ENCODE measurements at regions not wholly inside any gene's neighbourhood (a gene's known extent, or its start where the extent isn't known, plus 50 kb on each side); places are given as distances from the start of the nearest gene placed in this dataset.
"Not testable (repeated sequence)": the region's sequence is repeated elsewhere in the genome, so short reads cannot be mapped to it uniquely, and the experiment has no call there.

- DNase-seq, result no peak
Measured at GRCh38 chr2:58495806-58496205, 254.7 kb upstream of the FANCL start.

- no peak for DNase-seq
Measured at GRCh38 chr2:58494071-58494501, 253.0 kb upstream of the FANCL start.

DNA sequence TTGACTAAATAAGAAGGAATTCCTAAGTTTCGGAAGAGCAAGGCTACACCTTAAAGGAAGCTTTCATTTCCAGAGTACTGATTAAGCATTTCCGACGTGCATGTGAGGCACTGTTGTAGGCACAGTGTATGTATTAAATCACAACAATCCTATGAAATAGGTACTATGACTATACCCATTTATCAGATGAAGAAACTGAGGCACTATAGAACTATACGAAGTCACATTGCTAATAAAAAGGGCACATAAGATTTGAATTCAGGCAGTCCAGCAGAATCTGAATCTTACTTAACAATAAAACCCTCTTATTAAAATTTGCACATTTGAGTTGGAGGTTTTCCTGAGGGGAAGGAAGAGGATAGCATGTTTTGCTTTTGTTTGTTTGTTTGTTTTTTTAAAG, 243.5 kb upstream of the FANCL start:
- no peak for DNase-seq

GRCh38 chr2:58484221-58484620, 243.1 kb upstream of the FANCL start:
- peak; percentile 85 for DNase-seq

DNA sequence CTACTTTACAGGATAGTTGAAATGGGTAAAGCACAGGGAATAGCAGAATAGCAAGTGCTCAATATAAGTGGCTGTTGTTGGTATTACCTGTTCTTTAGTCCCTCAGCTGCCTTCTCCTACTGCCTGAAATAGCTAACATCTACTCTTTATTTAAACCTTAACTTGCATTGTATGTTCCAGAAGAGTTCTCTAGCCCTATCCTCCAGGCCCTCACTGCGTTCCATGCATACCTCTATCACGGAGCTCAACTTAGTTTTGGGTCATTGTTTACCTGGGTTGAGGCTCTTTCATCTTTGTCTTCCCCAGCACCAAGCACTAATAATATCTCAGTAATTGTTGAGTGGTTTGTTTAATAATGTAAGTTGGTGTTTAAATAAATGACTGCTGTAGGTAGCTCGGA, 242.2 kb upstream of the FANCL start:
- no peak for DNase-seq

- DNase-seq, result no peak
Measured at GRCh38 chr2:58481670-58482069, 240.5 kb upstream of the FANCL start.

DNA sequence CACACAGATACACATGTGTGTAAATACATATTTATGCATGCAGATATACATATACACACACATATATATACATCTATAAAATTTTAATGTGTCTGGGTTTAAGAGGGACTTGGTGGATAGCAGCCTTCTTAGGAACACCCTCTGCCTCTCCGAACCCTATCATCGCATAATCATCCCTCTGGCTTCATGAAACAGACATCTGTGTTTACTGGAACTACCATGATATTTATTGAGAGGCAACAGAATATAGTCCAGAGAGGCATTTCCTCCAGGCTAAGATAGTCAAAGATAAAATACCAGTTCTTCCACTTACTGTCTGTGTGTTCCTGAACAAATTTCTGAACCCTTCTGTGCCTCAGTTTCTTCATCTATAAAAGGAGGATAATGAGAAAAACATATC, 239.0 kb upstream of the FANCL start:
- DNase-seq, result no peak

GRCh38 chr2:58479535-58480140, 238.5 kb upstream of the FANCL start:
- DNase-seq, result no peak

DNA sequence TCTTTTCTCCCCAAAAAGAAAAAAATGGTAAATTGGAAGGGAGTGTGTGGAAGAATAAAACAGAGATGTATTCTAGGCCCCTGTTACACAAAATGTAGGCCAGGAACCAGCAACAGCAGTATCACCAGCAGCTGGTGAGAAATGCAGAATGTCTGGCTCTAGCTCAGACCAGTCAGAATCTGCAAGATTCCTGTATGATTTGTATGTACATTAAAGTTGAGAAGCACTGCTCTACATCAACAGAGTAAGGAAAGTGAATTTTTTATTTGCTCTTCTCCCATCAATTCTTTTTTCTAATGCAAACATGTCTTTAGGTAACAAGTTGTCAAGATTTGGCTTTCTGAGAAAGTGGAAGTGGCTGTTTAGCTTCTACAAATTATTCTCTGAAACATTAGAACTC, 235.4 kb upstream of the FANCL start:
- no peak for DNase-seq

GRCh38 chr2:58475756-58476155, 234.6 kb upstream of the FANCL start:
- no peak for DNase-seq

- no peak for DNase-seq
Measured at GRCh38 chr2:58473165-58473564, 232.0 kb upstream of the FANCL start.

- no peak for DNase-seq
Measured at GRCh38 chr2:58466804-58467203, 225.7 kb upstream of the FANCL start.

DNA sequence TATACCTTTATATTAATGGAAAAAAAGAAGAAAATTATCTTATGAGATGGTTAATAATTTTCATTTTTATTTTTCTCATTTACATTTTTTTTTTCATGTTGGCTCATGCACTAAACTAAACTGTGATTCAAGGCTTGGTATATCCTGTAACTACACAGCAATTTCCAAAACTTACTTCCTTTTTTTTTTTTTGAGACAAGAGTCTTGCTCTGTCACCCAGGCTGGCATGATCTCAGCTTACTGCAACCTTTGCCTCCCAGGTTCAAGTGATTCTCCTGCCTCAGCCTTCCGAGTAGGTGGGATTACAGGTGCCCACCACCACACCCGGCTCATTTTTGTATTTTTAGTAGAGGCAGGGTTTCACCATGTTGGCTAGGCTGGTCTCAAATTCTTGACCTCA, 224.9 kb upstream of the FANCL start:
- not testable (repeated sequence) for DNase-seq

GRCh38 chr2:58460670-58461069, 219.5 kb upstream of the FANCL start:
- DNase-seq, result no peak

GRCh38 chr2:58449286-58450010, 208.3 kb upstream of the FANCL start:
- DNase-seq, result peak; percentile 31

DNA sequence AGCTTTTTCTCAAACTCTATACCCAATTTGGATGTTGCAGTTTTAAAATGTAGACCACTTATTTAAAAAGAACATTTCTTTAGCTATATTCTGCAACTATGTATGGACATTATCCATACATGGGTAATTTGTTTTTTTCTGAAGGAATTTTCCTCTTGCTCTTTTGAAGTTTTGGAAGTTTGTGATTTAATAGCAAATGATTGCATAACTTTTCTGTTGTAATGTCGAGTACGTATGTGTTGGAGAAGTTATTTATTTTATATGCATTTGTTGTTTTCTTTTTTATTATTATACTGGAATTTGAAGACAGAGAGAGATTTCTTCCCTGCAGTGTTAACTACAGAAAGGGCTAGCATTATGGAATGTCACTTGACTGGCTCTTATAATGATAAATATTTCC, 207.7 kb upstream of the FANCL start:
- no peak for DNase-seq

- peak; percentile 60 for DNase-seq
Measured at GRCh38 chr2:58448065-58448507, 207.0 kb upstream of the FANCL start.

GRCh38 chr2:58447586-58447985, 206.5 kb upstream of the FANCL start:
- DNase-seq, result peak; percentile 12

DNA sequence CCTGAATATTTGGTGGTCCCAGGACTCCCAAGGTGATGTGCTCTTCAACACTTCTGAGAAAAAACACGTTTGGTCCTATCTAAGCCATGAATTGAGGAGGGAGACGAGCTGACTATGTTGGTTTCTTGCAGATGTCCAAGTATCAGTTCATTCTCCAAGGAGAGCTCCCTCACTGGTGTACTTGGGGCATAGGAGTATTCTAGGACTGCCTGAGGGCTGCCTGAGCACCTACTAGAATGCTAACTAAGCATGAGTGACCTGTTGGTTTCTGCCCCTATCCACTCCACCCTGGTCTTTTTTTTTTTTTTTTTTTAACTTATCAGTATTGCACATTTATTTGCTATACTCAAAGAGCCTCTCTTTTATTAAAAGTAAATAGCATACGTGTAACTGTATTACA, 200.5 kb upstream of the FANCL start:
- no peak for DNase-seq

GRCh38 chr2:58436872-58437271, 195.7 kb upstream of the FANCL start:
- no peak for DNase-seq

- no peak for DNase-seq
Measured at GRCh38 chr2:58435246-58435645, 194.1 kb upstream of the FANCL start.

- DNase-seq, result no peak
Measured at GRCh38 chr2:58434692-58435091, 193.6 kb upstream of the FANCL start.

GRCh38 chr2:58432491-58433170, 191.5 kb upstream of the FANCL start:
- DNase-seq, result no peak
